PC-3 (cell line): ENCODE measurements at regions not wholly inside any gene's neighbourhood (a gene's known extent, or its start where the extent isn't known, plus 50 kb on each side); places are given as distances from the start of the nearest gene placed in this dataset.

Experiments used
- ATAC-seq: fragments of 200-7000 bp; cut with Tn5 transposase; 2 replicates; pipeline ENCODE4 v1.9.1; 2020; ENCODE audit warnings: mild to moderate bottlenecking, moderate library complexity
- BruUV-seq: library from RNA; stranded (reverse); fragments of 400-500 nt; replicated peaks from 2 replicates; lab custom pipeline; 2021; lab: Mats Ljungman, UMichigan
- CTCF ChIA-PET: fragments of 300-600 bp; sonication (Branson Sonifier 250); formaldehyde crosslinking; loops from one replicate; lab custom pipeline; 2022; ENCODE audit warnings: antibody characterized with exemption; lab: Charles Lee
- POLR2A ChIA-PET: fragments of 300-600 bp; sonication (Branson Sonifier 250); formaldehyde crosslinking; loops from one replicate; lab custom pipeline; 2022; ENCODE audit warnings: antibody characterized with exemption; ENCODE audit not compliant: unreplicated experiment; lab: Charles Lee
- DNase-seq: peaks from one replicate; pipeline ENCODE4 v3.0.0-alpha.2; 2015
- H2AFZ ChIP-seq: fragments of 300-600 bp; sonication (generic); 2 replicates; pipeline ENCODE4 v1.6.0; 2016; ENCODE audit warnings: antibody characterized with exemption, low read length
- H3F3A ChIP-seq: fragments of 300-600 bp; sonication (generic); one replicate; pipeline ENCODE4 v1.6.0; 2017; ENCODE audit warnings: antibody characterized with exemption, low read length, control low read depth, mild to moderate bottlenecking; ENCODE audit not compliant: unreplicated experiment
- H3K27ac ChIP-seq: fragments of 300-600 bp; sonication (generic); 2 replicates; pipeline ENCODE4 v1.5.1; 2016; ENCODE audit warnings: mild to moderate bottlenecking, low read length
- H3K27me3 ChIP-seq: fragments of 300-600 bp; sonication (generic); 2 replicates; pipeline ENCODE4 v1.6.1; 2016; ENCODE audit warnings: low read length, mixed read lengths
- H3K36me3 ChIP-seq: fragments of 300-600 bp; sonication (generic); 2 replicates; pipeline ENCODE4 v1.6.1; 2016; ENCODE audit warnings: low read depth, mixed run types, low read length, mixed read lengths
- H3K4me1 ChIP-seq: fragments of 300-600 bp; sonication (generic); 2 replicates; pipeline ENCODE4 v1.5.1; 2016; ENCODE audit warnings: low read length; ENCODE audit not compliant: insufficient read depth
- H3K4me2 ChIP-seq: fragments of 300-600 bp; sonication (generic); 2 replicates; pipeline ENCODE4 v1.6.0; 2016; ENCODE audit warnings: low read length
- H3K4me3 ChIP-seq: fragments of 300-600 bp; sonication (generic); 2 replicates; pipeline ENCODE4 v1.5.1; 2016; ENCODE audit warnings: mild to moderate bottlenecking, low read length, mixed read lengths
- H3K79me2 ChIP-seq: fragments of 300-600 bp; sonication (generic); 2 replicates; pipeline ENCODE4 v1.6.1; 2017; ENCODE audit warnings: low read length, mixed read lengths
- H3K9ac ChIP-seq: fragments of 300-600 bp; sonication (generic); 2 replicates; pipeline ENCODE4 v1.6.0; 2016; ENCODE audit warnings: mild to moderate bottlenecking, low read length
- H3K9me2 ChIP-seq: fragments of 300-600 bp; sonication (generic); replicated peaks from 2 replicates; pipeline ENCODE4 v1.6.1; 2016; ENCODE audit warnings: mixed run types, low read length, mixed read lengths
- H3K9me3 ChIP-seq: fragments of 300-600 bp; sonication (generic); 2 replicates; pipeline ENCODE4 v1.6.1; 2016; ENCODE audit warnings: low read length, mixed read lengths
- H4K20me1 ChIP-seq: fragments of 300-600 bp; sonication (generic); 2 replicates; pipeline ENCODE4 v1.6.1; 2016; ENCODE audit warnings: low read length, mixed read lengths
- CTCF ChIP-seq: fragments of 300-600 bp; sonication (generic); conservative IDR thresholded peaks from 2 replicates; pipeline ENCODE4 v1.5.1; 2017; ENCODE audit warnings: antibody characterized with exemption, low read depth, mild to moderate bottlenecking, low read length
- EZH2 ChIP-seq: fragments of 300-600 bp; sonication (generic); IDR thresholded peaks from one replicate; pipeline ENCODE4 v1.6.1; 2017; ENCODE audit warnings: antibody characterized with exemption, mild to moderate bottlenecking, low read length; ENCODE audit not compliant: unreplicated experiment
- EZH2phosphoT487 ChIP-seq: fragments of 300-600 bp; sonication (generic); IDR thresholded peaks from 2 replicates; pipeline ENCODE4 v1.6.1; 2018; ENCODE audit warnings: mild to moderate bottlenecking, antibody characterized with exemption, low read length, borderline replicate concordance
- intact Hi-C: fragments of 100-400 bp; cut with micrococcal nuclease; formaldehyde crosslinking; loops from 2 replicates; pipeline ENCODE4 v1.9.0; 2023

GRCh38 chr15:25972141-25972675 lies 109.1 kb upstream of the ATP10A start:
- Histone ChIP-seq H3K4me2 (no peak overlapping the region), H3K79me2 (no peaks in the 10 kb centered on the region), H4K20me1 (no peaks in the 10 kb centered on the region), H3F3A (no peaks in the 10 kb centered on the region), H3K4me1 (no peaks in the 10 kb centered on the region), H3K4me3 (no peak overlapping the region), H3K9me2 (no peaks in the 10 kb centered on the region), H2AFZ (no peak overlapping the region), H3K27me3 (peaks cover 18% of the 10 kb centered on the region; the same call in 1 of the 2 replicates), H3K27ac (no peak overlapping the region), H3K36me3 (no peaks in the 10 kb centered on the region), H3K9ac (no peak overlapping the region), H3K9me3 (no peaks in the 10 kb centered on the region)
- ChIA-PET POLR2A (no interaction called here), CTCF (no interaction called here)
- no peak for ATAC-seq
- TF ChIP-seq EZH2phosphoT487 (no peak), CTCF (no peak), EZH2 (no peak)
- intact Hi-C loops = no loop called here
- no TSS peak for BruUV-seq
- DNase-seq = no peak

- intact Hi-C loops = no loop called here
- ChIA-PET CTCF (no interaction called here), POLR2A (no interaction called here)
- Histone ChIP-seq H3K36me3 (no peaks in the 10 kb centered on the region), H3K9me2 (no peaks in the 10 kb centered on the region), H2AFZ (no peak overlapping the region), H3K27ac (no peak overlapping the region), H3K4me3 (no peak overlapping the region), H3K9ac (no peak overlapping the region), H3F3A (no peaks in the 10 kb centered on the region), H4K20me1 (no peaks in the 10 kb centered on the region), H3K79me2 (no peaks in the 10 kb centered on the region), H3K27me3 (peaks cover 16% of the 10 kb centered on the region; the same call in 1 of the 2 replicates), H3K4me2 (no peak overlapping the region), H3K9me3 (no peaks in the 10 kb centered on the region), H3K4me1 (no peaks in the 10 kb centered on the region)
- TF ChIP-seq EZH2phosphoT487 (no peak), EZH2 (no peak), CTCF (no peak)
- DNase-seq (no peak), ATAC-seq (no peak)
- BruUV-seq = no TSS peak
These were observed 107.9 kb upstream of the ATP10A start for GRCh38 chr15:25971053-25971452.

- no peak overlapping the region for H3K27ac ChIP-seq
- no peak overlapping the region for H2AFZ ChIP-seq
- ChIA-PET CTCF (no interaction called here), POLR2A (no interaction called here)
- no TSS peak for BruUV-seq
- intact Hi-C loops = no loop called here
- no peak for TF ChIP-seq CTCF
- TF ChIP-seq EZH2phosphoT487 = no peak
- no peak for TF ChIP-seq EZH2
- H3F3A ChIP-seq = no peaks in the 10 kb centered on the region
- H3K9ac ChIP-seq = no peak overlapping the region
- ATAC-seq (no peak), DNase-seq (no peak)
- H3K4me3 ChIP-seq = no peak overlapping the region
- H3K4me1 ChIP-seq = no peaks in the 10 kb centered on the region
- H4K20me1 ChIP-seq = no peaks in the 10 kb centered on the region
- H3K79me2 ChIP-seq = no peaks in the 10 kb centered on the region
- no peaks in the 10 kb centered on the region for H3K36me3 ChIP-seq
- H3K9me3 ChIP-seq = no peaks in the 10 kb centered on the region
- H3K27me3 ChIP-seq = peaks cover 5% of the 10 kb centered on the region; the same call in 1 of the 2 replicates
- H3K4me2 ChIP-seq = no peak overlapping the region
- no peaks in the 10 kb centered on the region for H3K9me2 ChIP-seq
These were observed 106.8 kb upstream of the ATP10A start for GRCh38 chr15:25969886-25970285.
